ENCODE measurements at regions not wholly inside any gene's neighbourhood (a gene's known extent, or its start where the extent isn't known, plus 50 kb on each side); places are given as distances from the start of the nearest gene placed in this dataset.
"Not testable (repeated sequence)": the region's sequence is repeated elsewhere in the genome, so short reads cannot be mapped to it uniquely, and the experiment has no call there.

DNA sequence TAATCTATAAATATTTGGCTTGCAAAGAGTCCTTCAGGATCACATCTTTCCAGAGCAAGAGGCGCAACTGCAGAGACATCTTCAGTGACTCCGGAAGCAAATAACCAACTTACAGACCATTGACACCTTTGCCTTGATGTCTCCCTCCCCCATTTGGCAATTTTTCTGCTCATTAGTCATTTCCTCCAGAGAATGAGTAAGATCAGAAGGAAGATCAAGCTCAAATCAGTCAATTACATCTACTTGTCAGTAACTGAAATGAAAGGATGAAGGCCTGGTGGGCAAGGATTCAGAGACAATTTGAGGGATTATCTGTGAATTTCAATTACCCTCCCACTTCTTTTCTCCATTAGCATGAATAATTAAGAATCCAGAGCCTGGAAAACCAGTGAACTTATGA lies 665.6 kb upstream of the CPEB2 start:
- DNase-seq = no peak

DNA sequence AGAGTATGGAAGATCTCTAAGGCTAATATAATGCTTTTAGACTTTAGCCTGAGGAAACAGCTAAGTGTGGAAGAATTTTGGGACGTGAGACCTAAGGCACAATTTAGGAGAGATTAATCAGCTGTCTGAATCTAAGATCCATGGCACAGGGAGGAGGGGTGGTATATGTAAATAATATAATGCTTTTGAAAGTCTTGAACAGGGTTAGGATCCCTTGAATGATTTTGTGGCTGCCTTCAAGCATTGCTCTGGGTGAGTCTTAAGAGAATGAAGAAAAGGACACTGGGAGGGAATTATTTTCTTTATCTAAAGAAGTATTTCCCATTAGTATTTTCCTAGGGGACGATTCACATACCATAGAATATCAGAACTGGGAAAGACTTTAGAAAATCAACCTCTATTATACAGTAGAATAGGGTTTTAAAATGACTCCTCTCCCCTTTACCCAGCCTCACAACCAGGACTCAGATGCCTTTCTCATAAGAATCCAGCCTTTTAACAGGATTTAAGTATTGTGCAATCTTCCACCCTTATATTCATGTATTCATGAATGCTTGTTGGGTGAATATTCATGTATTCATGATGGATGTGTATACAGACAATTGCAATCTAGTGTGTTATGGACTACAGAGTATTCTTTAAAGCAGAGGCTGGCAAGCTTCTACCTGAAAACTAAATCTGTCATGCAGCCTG lies 664.2 kb upstream of the CPEB2 start:
- DNase-seq = no peak

DNA sequence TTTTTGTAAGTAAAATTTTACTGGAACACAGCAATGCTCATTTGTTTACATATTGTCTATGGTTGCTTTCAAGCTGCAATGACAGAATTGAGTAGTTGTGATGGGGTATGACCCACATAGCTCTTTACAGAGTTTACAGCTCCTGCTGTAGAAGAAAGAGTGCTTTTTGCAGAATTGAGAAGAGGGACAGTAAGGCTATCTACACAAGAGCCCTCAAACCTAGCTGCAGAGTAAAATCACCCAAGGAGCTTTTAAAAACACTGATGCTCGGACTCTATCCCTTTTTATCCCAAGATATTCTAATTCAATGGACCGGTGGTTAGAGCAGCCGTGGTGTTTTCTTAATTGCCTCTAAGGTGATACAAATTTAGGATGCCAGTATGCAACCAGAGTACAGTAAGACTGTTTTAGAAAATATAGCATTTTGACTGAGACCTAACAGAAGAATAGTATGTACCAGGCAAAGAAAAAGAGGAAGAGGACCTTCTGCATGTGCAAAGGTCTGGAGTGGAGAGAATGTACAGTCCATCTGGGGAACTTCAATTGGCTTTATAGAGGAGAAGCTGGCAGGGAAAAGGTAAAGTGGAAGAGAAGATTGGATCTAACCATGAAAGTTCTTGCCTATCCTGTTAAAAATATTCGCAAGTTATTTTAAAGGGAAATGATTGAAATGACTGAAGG lies 663.6 kb upstream of the CPEB2 start:
- no peak for DNase-seq

DNA sequence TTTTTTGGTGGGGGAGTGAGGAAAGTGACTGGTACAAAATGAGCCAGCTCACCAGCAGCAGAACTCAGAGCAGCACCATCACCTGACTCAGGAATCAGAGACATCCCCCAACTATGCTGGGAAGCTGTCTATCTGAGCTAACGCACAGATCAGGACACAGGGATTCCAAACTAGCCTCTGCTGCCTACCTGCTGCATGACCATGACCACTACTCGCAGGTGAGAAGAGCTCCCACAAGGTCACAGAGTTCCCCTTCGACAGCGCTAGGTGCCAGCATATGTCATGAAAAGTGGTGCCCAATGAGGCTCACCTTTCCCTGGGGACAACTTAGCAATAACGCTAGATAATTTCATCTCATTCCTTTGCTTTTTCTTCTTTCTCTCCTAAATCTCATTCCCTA lies 662.6 kb upstream of the CPEB2 start:
- DNase-seq = no peak

DNA sequence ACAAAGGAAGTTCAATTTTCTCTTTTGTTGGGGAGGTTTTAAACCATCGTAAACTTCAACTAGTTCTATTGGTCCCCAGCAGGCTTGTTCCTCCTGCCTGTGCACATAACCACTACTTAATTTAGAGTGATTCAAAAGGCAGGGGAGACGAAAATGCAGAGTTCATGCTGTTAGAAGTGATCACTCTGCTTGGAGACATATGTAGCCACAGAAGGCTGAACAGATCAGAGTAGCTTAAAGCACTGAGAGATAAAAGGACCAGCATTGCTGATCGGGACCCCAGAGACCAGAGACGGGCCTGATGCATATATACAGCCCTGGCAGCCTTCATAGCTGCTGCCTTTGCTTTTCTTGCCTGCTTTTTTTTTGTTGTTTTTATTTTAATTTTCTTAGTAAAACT lies 662.0 kb upstream of the CPEB2 start:
- no peak for DNase-seq

DNA sequence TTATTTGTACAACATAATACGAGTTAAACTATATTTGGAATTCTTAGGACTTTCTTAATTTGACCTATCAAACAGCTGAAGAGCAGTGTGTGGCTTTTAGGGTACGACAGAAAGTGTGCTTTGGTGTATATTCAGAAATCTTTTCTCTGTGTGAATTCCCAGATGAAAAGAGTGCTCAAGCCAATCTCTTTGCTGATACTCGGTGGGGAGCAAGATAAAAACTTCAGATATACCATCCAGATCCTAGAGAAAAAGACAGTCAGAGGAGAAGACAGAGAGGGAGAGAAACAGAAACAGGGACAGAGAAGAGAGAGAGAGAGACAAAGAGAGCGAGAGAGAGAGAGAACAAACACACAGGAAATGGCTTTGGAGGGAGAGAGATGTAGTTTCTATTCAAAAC lies 658.3 kb upstream of the CPEB2 start:
- no peak for DNase-seq

DNA sequence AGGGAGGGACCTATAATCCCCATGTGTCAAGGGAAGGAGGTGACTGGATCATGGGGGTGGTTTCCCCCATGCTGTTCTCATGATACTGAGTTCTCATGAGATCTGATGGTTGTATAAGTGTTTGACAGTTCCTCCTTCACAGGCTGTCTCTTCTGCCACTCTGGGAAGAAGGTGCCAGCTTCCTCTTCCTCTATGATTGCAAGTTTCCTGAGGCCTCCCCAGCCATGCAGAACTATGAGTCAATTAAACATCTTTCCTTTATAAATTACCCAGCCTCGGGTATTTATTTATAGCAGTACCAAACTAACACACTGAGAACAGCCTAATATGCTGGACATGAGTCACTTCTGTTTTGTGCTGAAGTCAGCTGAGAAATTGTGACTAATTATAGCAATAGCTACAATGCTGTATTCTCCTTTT lies 656.9 kb upstream of the CPEB2 start:
- DNase-seq = no peak

DNA sequence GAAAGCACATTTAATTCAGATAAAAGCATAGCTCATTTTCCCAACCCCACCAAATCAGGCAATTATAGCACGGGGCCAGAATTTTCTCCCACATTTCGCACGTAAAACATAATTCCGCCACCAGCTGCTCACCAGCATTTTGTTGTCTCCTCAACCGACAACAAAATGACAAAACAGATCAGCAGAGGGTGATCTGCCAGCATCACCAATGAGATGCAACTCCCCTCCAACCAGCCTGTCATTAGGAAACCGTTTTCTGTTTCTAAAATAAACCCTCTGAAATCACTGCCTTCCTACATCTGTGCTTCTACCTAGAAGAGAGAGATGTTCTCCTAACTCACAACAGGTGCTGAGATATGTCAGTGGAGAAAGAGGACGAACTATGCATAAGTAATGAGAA lies 654.8 kb upstream of the CPEB2 start:
- DNase-seq = no peak

DNA sequence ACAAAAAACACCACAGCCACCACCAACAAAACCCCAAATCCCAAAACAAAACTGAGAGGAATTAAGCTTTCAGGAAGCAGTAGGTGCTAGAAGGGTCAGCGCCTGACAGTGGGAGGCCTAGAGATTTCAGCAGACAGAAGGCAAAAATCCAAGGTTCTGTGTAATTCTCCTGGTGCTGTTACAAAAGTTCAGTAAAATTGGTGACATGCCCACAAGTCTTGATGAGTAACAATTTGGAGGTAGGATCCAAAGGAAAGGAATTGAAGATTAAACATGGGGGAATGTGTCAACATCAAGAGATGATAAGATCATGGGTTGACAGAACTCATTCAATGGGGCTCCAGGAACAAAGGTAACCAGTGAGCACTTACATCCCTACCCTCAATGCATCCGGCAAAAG lies 653.8 kb upstream of the CPEB2 start:
- no peak for DNase-seq

DNA sequence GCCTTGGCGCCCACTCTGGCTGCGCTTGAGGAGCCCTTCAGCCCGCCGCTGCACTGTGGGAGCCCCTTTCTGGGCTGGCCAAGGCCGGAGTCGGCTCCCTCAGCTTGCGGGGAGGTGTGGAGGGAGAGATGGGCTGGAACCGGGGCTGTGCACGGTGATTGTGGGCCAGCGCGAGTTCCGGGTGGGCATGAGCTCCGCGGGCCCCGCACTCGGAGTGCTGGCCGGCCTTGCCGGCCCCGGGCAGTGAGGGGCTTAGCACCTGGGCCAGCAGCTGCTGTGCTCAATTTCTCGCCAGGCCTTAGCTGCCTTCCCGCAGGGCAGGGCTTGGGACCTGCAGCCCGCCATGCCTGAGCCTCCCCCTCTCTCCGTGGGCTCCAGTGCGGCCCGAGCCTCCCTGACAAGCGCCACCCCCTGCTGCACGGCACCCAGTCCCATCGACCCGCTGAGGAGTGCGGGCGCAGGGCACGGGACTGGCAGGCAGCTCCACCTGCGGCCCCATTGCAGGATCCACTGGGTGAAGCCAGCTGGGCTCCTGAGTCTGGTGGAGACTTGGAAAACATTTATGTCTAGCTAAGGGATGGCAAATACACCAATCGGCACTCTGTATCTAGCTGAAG lies 643.6 kb upstream of the CPEB2 start:
- DNase-seq = not testable (repeated sequence)

DNA sequence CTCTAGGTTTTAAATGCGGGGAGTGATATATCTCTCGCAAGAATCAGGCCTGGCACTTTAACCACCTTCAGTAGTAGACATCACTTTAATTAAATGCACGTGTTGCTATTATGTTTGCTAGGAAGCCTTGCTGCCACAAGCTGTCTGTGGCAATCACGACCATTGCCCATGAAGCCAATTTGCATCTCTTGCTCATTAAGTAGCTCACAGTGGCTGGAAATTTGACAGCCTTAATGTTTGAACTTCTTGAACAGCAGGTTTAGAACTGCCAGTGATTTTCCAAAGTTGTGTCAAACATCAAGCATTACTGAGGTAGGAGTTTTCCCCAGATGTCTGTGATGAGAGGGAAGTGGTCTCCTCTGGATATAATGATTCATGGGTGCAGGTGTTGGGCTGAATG lies 642.3 kb upstream of the CPEB2 start:
- DNase-seq = no peak

DNA sequence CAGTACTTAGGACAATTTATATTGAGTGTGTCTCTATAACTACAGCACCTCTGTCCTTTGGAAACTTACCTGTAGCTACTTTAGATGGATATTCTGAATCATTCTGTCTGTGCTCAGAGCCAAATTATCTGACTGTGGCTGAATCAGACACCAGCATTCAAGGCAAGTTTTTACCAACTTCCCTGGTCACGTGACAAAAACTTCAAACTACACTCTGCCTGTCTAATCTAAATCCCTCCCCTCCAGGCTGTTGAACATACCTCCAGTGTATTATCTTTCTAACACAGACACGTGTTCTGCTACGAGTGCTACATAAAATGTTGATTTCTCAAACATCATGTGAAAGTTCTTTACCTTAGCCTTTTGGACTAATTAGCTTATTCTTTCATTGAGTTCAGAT lies 641.2 kb upstream of the CPEB2 start:
- no peak for DNase-seq

DNA sequence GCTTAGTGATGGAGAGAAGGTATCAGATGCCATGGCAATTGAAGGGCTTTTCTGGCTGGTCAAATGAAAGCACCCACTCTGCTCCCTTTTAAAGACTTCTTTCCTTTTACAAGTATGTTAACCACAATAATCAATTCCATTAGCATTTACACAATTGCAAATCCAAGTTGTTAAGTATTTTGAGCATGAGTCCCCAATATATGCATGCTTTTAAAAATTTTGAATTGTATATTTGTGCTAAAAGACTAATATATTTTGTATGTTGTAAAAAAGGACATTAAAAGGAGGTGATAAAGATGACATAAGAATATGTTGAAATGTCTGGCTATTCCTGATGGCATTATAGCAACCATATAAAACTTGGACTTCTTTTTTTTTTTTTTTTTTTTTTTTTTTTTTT lies 639.9 kb upstream of the CPEB2 start:
- DNase-seq = no peak

DNA sequence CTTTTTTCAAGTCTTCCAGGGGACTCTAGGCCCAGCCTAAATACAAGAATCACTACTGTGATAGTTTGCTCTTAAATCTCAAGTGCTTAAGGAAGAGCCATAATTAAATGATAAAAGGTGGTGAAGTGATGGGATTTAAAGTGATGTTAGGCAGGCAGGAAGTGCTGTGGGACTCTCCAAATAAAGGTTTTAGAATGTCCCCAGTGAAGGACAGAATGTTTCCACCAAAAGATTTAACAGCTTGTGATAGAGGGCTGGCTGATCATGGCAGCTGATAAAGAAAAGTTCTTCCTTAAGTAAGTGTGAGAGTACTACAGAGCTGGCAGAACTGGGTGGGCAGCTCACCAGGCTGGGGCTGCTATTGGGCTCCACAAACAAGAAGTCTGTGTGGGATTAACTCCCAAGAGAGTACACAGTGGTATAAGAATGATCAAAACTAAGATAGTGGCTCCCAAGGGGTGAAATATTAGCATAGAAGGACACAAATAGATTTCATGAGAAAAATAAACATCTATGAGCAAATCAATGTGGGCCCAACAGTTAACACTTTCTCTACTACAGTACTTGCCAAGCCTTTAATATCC lies 637.2 kb upstream of the CPEB2 start:
- no peak for DNase-seq

DNA sequence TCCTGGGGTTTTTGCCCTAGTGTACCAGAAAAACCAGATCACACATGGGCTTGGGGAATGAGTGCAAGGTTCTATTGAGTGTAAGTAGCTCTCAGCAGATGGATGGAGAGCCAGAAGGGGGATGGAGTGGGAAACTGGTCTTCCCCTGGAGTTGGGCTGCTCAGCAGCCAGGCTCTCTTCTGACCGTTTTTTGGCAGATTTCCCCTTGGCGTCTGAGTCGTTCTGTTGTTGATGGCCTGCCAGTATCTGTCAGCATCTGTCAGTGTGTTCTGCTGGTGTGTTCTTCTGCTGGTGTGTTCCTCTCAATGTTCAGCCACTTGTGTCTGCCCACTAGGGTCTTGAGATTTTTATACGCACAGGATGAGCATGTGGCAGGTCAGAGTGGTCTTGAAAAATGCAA lies 633.9 kb upstream of the CPEB2 start:
- no peak for DNase-seq

DNA sequence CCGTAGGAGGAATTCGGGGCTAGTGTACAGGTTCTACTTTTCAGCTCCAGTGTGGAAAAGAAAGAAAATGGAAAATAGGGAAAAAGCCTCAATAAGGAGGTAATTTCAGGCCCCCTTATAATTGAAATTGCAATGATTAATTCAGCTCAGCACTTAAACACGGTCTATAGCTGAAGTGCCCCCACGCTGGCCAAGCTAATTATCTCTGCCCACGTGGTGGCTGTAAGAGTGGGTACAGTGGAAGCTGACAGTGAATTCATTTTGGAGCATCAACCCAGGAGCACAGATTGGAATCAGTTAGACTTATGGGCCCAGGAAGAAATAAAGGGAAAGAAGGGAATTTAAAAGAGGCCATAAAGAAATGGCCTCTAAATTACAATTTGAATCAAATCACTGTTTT lies 631.1 kb upstream of the CPEB2 start:
- DNase-seq = no peak

DNA sequence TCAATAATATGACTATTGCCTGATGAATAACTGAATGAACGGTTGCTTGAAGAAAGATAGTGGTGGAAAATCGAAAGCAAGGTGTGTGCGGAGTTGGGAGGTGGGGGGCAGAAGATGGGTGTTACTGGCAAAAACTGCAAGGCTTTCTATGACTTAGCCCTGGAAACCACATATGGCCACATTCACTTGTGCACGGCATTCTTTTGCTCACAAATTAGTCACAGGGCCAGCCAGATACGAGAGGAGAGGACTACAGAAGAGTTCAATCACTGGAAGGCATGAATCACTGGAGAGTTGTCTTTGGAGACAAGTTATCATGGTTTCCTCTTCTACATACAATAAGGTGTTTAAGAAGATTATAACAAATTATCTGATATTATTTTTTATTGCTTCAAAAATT lies 626.5 kb upstream of the CPEB2 start:
- DNase-seq = no peak

DNA sequence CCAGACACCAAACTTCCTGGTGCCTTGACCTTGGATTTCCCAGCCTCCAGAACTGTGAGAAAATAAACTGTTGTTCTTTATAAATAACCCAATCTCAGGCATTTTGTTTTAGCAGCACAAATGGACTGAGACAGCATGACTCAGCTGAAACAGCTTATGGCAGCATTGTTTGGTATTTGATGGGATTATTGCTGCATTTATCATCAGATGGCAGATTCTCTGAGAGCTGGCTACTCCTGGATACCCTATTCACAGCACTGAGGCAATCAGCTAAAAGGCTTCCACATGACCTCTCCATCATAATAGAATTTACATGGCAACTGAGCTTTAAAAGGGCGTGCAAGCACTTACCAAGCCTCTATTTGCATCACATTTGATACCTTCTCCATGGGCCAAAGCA lies 623.1 kb upstream of the CPEB2 start:
- DNase-seq = no peak

DNA sequence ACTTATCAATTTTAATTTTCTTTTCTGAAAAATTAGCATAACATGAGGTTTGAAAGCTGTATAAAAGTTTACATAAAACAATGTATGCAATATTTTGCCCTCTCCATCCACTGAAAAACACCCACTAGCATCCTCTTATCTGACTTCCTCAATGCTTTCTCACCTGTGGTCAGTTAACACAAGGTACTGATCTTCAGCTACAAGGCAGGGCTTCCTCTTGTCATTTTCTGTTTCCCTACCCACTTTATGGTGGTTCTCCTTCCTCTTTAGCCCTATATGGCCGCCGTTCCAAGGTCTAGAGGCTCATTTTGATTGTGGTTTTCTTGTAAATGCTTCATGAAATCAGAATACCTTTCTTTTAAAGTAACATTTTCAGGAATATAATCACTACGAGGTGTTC lies 618.6 kb upstream of the CPEB2 start:
- no peak for DNase-seq

DNA sequence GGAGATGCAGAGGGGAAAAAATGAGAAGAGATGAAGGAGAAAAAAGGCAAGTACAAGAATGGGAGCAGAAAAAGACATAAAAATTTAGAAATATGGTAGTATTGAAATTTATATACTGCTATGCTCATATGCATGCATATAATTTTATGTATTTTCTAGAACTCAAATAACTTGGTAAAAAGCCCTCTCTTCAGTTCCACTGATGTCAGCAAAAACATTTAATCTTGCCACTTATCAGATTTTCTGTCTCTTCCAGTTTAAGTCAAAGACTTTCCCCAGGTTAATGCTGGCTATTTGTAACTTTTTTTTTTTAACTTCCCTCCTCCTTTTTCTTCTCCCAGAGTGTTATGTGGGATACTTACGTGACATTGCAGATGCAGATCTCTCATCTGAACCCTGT lies 617.5 kb upstream of the CPEB2 start:
- DNase-seq = no peak

DNA sequence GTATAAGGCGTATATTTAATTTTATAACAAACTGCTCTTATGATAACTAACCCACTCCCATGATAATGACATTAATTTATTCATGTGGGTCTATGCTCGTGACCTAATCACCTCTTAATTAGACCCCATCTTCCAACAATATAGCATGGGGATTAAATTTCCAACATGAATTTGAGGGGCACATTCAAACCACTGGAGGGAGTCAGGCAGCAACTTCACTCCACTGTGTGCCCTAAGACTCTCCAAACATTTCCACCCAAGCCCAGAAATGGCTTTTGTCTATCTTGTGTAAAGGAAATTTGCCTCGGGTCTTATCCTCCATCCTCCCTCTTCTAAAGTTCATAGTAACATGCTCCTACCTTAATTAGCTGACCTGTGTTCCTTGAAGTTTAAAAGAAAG lies 616.1 kb upstream of the CPEB2 start:
- DNase-seq = no peak

DNA sequence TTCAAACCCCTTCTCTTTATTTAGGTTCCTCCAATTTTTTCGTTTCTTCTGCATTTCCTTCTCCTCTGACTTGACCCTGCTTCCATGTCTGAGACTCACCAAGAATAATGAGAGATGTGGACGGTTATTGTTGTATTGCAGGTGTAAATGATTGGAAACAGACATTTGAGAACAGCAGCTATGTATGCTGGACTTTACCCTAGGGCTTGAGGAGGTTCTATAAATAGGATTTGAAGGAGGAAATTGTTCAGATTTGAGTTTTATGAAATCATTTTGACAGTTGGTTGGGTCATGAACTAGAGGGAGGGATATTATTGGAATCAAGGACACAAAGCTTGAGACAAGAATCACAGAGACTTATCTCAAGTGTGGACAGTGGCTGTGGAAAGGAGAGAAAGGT lies 614.6 kb upstream of the CPEB2 start:
- DNase-seq = no peak

DNA sequence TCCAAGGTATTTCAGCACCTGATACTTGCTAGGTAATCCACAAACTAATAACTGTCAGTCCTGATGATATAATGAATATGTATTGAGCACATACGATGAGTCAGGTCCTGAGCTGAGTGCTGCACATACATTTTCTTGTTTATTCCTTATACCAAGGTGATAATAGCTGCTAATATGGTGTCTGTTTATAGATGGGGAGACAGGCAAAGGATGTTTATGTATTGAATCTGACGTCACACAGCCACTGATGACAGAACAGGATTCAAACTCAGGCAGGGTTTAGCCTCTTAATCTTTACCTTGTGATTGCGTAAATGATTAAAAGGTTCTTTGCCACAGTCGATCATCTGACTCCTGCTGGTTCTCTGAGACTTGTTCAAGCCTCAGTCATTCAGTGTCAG lies 609.9 kb upstream of the CPEB2 start:
- DNase-seq = no peak

DNA sequence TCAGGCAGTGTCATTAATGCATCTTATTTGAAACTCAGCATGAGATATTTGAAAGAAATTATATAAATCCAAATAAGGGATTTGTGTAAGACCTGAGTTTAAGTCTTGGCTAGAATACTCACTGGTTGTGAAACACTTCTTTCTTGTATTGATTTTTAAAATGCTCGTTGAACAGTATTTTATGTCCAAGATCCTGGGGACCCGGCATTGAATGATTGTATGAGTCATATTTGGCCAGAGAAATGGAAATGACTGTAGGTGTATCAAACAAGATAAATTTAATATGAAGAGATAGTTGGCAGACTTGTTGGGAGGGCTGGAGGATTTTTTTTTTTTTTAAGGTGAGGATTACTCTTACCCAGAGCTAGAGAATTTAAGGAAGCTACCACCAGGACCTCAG lies 606.1 kb upstream of the CPEB2 start:
- no peak for DNase-seq

Measured in CD4-positive, alpha-beta T cell treated with Interleukin-6 for 4 hours (primary cell).